Adrenal gland (tissue), 9 donors: ENCODE measurements at regions not wholly inside any gene's neighbourhood (a gene's known extent, or its start where the extent isn't known, plus 50 kb on each side); places are given as distances from the start of the nearest gene placed in this dataset.
A peak's percentile ranks its signal among the peaks of the same experiment; 100 is the strongest.
"Not testable (repeated sequence)": the region's sequence is repeated elsewhere in the genome, so short reads cannot be mapped to it uniquely, and the experiment has no call there.

ENCODE experiments used
- DNase-seq, 7 donors: peaks; one replicate each; pipeline ENCODE4 v3.0.0-alpha.2; 2019 to 2020
- H3K27ac ChIP-seq, 5 donors: fragments of 200-600 bp; sonication (generic) in 4 of 5; 1 replicate in 3 of 5; 2 replicates in 2 of 5; pipeline versions ENCODE4 v1.5.1 to v1.8.0; 2016 to 2020; ENCODE audit warnings: mild to moderate bottlenecking in 1 of 5
- H3K27me3 ChIP-seq: fragments of 200-600 bp; 2 replicates; pipeline ENCODE4 v1.8.0; 2021
- H3K36me3 ChIP-seq, 2 donors: fragments of 200-600 bp; replicated peaks in 1 of 2; 1 replicate in 1 of 2; 2 replicates in 1 of 2; pipeline versions ENCODE4 v1.5.1 to v1.8.0; 2018 to 2022
- H3K4me1 ChIP-seq, 2 donors: fragments of 200-600 bp; replicated peaks in 1 of 2; 1 replicate in 1 of 2; 2 replicates in 1 of 2; pipeline versions ENCODE4 v1.5.1 to v1.8.0; 2018 to 2021
- H3K4me3 ChIP-seq, 4 donors: fragments of 200-600 bp; sonication (generic) in 3 of 4; one replicate each; pipeline ENCODE4 v1.5.1; 2016 to 2018
- H3K9me3 ChIP-seq, 3 donors: fragments of 200-600 bp; sonication (generic) in 1 of 3; replicated peaks in 1 of 3; 1 replicate in 2 of 3; 2 replicates in 1 of 3; pipeline versions ENCODE4 v1.5.1 to v1.8.0; 2016 to 2021
- POLR2A ChIP-seq, 2 donors: fragments of 450-650 bp; IDR thresholded peaks; one replicate each; pipeline ENCODE4 v1.6.1; 2017; ENCODE audit warnings: antibody characterized with exemption in 2 of 2, mild to moderate bottlenecking in 2 of 2, moderate library complexity in 1 of 2
- WGBS, 4 donors: extraction: QIAGEN DNeasy Blood & Tissue Kit in 2 of 4; methylation state at CpG; one replicate each; pipeline versions ENCODE4 v1.1.5 to v1.1.7; 2013 to 2017; 5-methylcytosine and 5-hydroxymethylcytosine counted together
- intact Hi-C, 2 donors: fragments of 100-400 bp; cut with DNase I; formaldehyde crosslinking; loops; one replicate each; pipeline versions ENCODE4 v1.14.1 to v1.15.0; 2022 to 2023
- TF ChIP-seq, protein P1 (sequence below), 6 experiments: fragments of 450-650 bp in 4 of 6; fragments of 200-600 bp in 2 of 6; sonication (generic) in 1 of 6; IDR thresholded peaks; 1 replicate in 5 of 6; 2 replicates in 1 of 6; pipeline versions ENCODE4 v1.5.1 to v1.8.0; 2016 to 2021; ENCODE audit warnings: antibody characterized with exemption in 6 of 6, mild to moderate bottlenecking in 2 of 6, moderate library complexity in 1 of 6
- donor health status: healthy with polysubstance abuse.
- donor health status: Bipolar disorder and iron deficiency.
- donor health status: DM: yes; HTN: yes; CAD: no.
- donor health status: DM: no; HTN: no; CAD: no.
- donor health status: DM: no; HTN: no; CAD: no.

DNA sequence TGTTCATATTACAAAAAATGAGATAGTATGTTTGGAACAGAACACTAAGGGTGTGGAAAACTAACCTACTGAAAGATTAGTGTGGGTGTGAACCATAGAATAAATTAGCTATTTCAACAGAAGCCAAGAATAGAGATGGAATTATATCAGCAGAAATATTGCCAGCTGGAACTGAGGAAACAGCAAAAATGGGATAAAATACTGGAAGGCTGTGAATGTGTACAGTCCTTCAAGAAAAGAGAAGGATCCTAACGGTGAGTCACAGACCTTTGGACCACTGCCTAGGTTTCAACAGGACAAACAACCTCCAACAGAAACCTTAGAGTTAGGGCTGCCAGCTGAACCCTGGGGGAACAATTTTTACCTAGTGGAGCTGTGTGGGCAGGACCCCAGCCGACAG is 395.0 kb downstream of the ZWINT start:
- intact Hi-C loops: no loop called here
- H3K9me3 ChIP-seq: no peaks in the 10 kb centered on the region
- 39 to 51% (median 45%) methylated on average over 2 of the region's 2 CpGs for WGBS, 4 donors
- no peaks in the 10 kb centered on the region for H3K36me3 ChIP-seq
- H3K4me1 ChIP-seq: no peaks in the 10 kb centered on the region
- TF ChIP-seq, protein P1, sequence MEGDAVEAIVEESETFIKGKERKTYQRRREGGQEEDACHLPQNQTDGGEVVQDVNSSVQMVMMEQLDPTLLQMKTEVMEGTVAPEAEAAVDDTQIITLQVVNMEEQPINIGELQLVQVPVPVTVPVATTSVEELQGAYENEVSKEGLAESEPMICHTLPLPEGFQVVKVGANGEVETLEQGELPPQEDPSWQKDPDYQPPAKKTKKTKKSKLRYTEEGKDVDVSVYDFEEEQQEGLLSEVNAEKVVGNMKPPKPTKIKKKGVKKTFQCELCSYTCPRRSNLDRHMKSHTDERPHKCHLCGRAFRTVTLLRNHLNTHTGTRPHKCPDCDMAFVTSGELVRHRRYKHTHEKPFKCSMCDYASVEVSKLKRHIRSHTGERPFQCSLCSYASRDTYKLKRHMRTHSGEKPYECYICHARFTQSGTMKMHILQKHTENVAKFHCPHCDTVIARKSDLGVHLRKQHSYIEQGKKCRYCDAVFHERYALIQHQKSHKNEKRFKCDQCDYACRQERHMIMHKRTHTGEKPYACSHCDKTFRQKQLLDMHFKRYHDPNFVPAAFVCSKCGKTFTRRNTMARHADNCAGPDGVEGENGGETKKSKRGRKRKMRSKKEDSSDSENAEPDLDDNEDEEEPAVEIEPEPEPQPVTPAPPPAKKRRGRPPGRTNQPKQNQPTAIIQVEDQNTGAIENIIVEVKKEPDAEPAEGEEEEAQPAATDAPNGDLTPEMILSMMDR (IDR thresholded peaks at IDR 0.05): no peak
- no peak for TF ChIP-seq POLR2A (IDR thresholded peaks at IDR 0.05)
- no peaks in the 10 kb centered on the region for H3K27me3 ChIP-seq
- peak in 2 of 7 donors; percentile 7 to 8 for DNase-seq
- no peak overlapping the region for H3K4me3 ChIP-seq
- H3K27ac ChIP-seq: no peak overlapping the region

- Histone ChIP-seq H3K27ac (no peak overlapping the region), H3K9me3 (no peaks in the 10 kb centered on the region), H3K4me1 (no peaks in the 10 kb centered on the region), H3K27me3 (no peaks in the 10 kb centered on the region), H3K36me3 (no peaks in the 10 kb centered on the region), H3K4me3 (no peak overlapping the region)
- WGBS, 4 donors: 76 to 88% (median 84%) methylated on average over 3 of the region's 3 CpGs
- no peak for DNase-seq
- no peak for TF ChIP-seq POLR2A (IDR thresholded peaks at IDR 0.05)
- TF ChIP-seq, protein P1 (IDR thresholded peaks at IDR 0.05): no peak
- intact Hi-C loops: no loop called here
Observed at GRCh38 chr10:55943403-55943802, 417.7 kb downstream of the ZWINT start.

DNA sequence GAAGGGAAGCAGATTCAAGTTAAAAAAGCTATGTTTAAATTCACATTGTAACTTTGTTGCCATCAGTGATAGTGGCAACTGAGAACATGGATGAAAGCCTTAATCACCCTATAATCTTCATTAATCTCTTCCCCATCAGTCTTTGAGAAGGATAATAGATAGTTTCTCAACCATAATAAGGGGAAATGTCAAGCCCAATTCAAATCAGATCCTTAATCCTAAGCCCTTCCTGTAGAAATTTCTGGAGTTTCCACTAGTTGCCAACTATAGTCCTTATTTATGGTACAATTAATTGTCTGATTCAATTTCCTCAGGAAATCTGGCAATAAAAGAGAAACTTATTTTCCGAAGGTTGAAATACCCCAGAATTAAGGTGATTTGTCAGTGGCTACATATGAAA is 431.8 kb downstream of the ZWINT start:
- Histone ChIP-seq H3K4me3 (no peak overlapping the region), H3K9me3 (no peaks in the 10 kb centered on the region), H3K27me3 (no peaks in the 10 kb centered on the region), H3K27ac (no peak overlapping the region), H3K4me1 (no peaks in the 10 kb centered on the region), H3K36me3 (no peaks in the 10 kb centered on the region)
- 60 to 69% (median 65%) methylated on average over 1 of the region's 1 CpG for WGBS, 4 donors
- intact Hi-C loops: no loop called here
- TF ChIP-seq POLR2A (IDR thresholded peaks at IDR 0.05): no peak
- TF ChIP-seq, protein P1 (IDR thresholded peaks at IDR 0.05): no peak
- no peak for DNase-seq

GRCh38 chr10:55899472-55900147 is 461.4 kb downstream of the ZWINT start:
- intact Hi-C loops, H3K4me1 ChIP-seq, H3K27me3 ChIP-seq, H3K27ac ChIP-seq, H3K4me3 ChIP-seq, H3K9me3 ChIP-seq, H3K36me3 ChIP-seq, DNase-seq: not testable (repeated sequence)
- WGBS, 4 donors: 83 to 90% (median 86%) methylated on average over 15 to 25 of the region's 25 CpGs

- no peaks in the 10 kb centered on the region for H3K9me3 ChIP-seq
- H3K4me3 ChIP-seq: no peak overlapping the region
- no peaks in the 10 kb centered on the region for H3K27me3 ChIP-seq
- intact Hi-C loops: no loop called here
- 54 to 72% (median 62%) methylated on average over 2 to 3 of the region's 3 CpGs for WGBS, 4 donors
- TF ChIP-seq, protein P1 (IDR thresholded peaks at IDR 0.05): no peak
- no peak for TF ChIP-seq POLR2A (IDR thresholded peaks at IDR 0.05)
- H3K27ac ChIP-seq: no peak overlapping the region
- no peak for DNase-seq
- H3K4me1 ChIP-seq: no peaks in the 10 kb centered on the region
- no peaks in the 10 kb centered on the region for H3K36me3 ChIP-seq
Observed at GRCh38 chr10:55897490-55897921, 463.6 kb downstream of the ZWINT start.
